ENCODE measurements at regions not wholly inside any gene's neighbourhood (a gene's known extent, or its start where the extent isn't known, plus 50 kb on each side); places are given as distances from the start of the nearest gene placed in this dataset.

- Mint-ChIP-seq H3K36me3 (ENCODE audit: low read depth) (no peaks in the 10 kb centered on the region), H3K4me1 (ENCODE audit: low read depth) (no peaks in the 10 kb centered on the region), H3K9me3 (no peaks in the 10 kb centered on the region), H3K27me3 (ENCODE audit: low read depth) (peaks cover 5% of the 10 kb centered on the region), H3K27ac (no peak overlapping the region), H3K4me3 (no peak overlapping the region)
Observed at GRCh38 chr1:14544319-14544718, 54.2 kb upstream of the KAZN start.

- Mint-ChIP-seq H3K9me3 (no peaks in the 10 kb centered on the region), H3K4me1 (ENCODE audit: low read depth) (no peaks in the 10 kb centered on the region), H3K27ac (no peak overlapping the region), H3K4me3 (no peak overlapping the region), H3K36me3 (ENCODE audit: low read depth) (no peaks in the 10 kb centered on the region), H3K27me3 (ENCODE audit: low read depth) (peaks cover 5% of the 10 kb centered on the region)
Observed at GRCh38 chr1:14545422-14546025, 53.0 kb upstream of the KAZN start.

- Mint-ChIP-seq H3K27me3 (ENCODE audit: low read depth) (no peaks in the 10 kb centered on the region), H3K4me1 (ENCODE audit: low read depth) (no peaks in the 10 kb centered on the region), H3K36me3 (ENCODE audit: low read depth) (no peaks in the 10 kb centered on the region), H3K9me3 (no peaks in the 10 kb centered on the region), H3K27ac (no peak overlapping the region), H3K4me3 (no peak overlapping the region)
Observed at GRCh38 chr1:14546416-14546815, 52.1 kb upstream of the KAZN start.
